ENCODE measurements at regions not wholly inside any gene's neighbourhood (a gene's known extent, or its start where the extent isn't known, plus 50 kb on each side); places are given as distances from the start of the nearest gene placed in this dataset.

DNA sequence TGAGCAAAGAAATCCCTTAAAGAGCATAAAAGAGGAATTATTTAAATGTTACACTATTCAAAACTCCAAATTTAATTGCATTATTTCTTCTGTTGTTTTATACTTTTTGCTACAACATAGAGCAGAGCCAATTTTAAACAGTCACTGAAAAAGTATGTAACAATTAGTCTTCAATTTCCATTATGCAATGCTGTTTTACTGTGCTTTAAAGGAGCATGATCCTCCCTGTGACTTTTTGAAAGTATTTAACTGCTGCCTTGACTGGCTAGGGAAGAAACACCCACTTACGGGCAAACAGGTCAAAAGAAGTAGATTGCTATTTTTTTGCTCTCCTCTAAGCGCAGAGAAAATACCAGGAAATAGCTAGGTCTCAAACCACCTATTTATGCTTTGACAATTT is 217.4 kb upstream of the GCFC2 start:
- TF ChIP-seq FOXA1 (IDR thresholded peaks at IDR 0.05) (no peak), SP1 (IDR thresholded peaks at IDR 0.05) (no peak), ARNT (IDR thresholded peaks at IDR 0.05) (no peak), HDGF (IDR thresholded peaks at IDR 0.05; ENCODE audit: borderline replicate concordance) (no peak), FOXM1 (IDR thresholded peaks at IDR 0.05; ENCODE audit: borderline replicate concordance) (no peak), TARDBP (IDR thresholded peaks at IDR 0.05) (no peak), SUZ12 (IDR thresholded peaks at IDR 0.05) (no peak), CTBP1 (IDR thresholded peaks at IDR 0.05; ENCODE audit: borderline replicate concordance) (no peak), L3MBTL2 (conservative IDR thresholded peaks at IDR 0.05) (no peak), LEF1 (IDR thresholded peaks at IDR 0.05; ENCODE audit: borderline replicate concordance) (no peak), BHLHE40 (IDR thresholded peaks at IDR 0.05; ENCODE audit: borderline replicate concordance) (no peak), ZNF384 (IDR thresholded peaks at IDR 0.05) (no peak)
